GM21381 (cell line): ENCODE measurements at regions not wholly inside any gene's neighbourhood (a gene's known extent, or its start where the extent isn't known, plus 50 kb on each side); places are given as distances from the start of the nearest gene placed in this dataset.

ENCODE experiments used
- ATAC-seq: cut with Tn5 transposase; IDR thresholded peaks from one replicate; pipeline ENCODE4 v1.9.1; 2021; ENCODE audit warnings: mild to moderate bottlenecking, moderate library complexity; ENCODE audit not compliant: unreplicated experiment

DNA sequence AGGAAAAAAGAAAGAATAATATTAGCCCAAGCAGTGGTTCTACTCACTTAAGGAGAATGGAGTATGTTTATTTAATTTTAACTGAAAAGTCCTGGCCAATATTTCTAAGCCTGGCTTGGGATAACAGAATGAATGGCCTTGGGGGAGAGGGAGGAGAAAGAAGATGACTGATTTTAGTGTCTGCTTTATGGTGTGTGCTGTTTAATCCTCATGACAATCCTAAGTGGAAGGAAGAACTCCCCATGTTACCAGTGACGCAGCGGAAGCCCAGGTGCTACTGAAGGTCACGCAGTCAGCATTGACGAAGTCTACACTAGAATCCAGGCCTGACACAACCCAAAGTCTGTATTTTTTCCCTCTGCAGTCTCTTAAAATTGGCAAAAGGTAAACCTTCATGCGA, 50.5 kb downstream of the PALM2AKAP2 start:
- no peak for ATAC-seq

DNA sequence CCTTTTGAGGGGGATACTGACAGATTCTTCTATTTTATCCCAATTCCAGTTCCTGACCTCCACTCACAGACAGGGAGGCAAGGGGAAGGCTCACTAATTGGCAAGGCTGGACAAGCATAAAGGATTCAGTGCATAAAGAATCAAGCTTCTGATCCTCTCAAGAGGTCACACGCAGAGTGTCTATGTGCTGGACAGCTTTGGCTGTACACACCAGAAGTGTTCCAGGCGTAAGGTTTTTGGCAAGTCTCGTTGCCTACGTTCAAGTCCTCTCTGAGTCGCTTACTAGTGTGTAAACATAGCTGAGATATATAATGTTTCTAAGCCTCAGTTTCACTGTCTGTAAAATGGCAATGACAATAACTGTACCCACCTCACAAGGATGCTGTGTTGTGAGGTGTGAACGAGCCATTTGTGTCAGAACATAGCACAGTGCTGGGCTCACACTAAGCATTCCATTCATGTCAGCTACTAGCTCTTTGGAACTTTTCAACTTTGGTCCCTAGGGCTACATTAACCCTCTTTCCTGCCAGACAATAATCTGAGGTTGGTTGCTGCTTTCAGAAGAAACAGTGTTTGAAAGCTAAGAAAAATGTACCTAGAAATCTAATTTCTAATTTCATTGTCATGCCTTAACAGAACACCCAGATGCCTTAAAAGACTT, 52.1 kb downstream of the PALM2AKAP2 start:
- no peak for ATAC-seq

DNA sequence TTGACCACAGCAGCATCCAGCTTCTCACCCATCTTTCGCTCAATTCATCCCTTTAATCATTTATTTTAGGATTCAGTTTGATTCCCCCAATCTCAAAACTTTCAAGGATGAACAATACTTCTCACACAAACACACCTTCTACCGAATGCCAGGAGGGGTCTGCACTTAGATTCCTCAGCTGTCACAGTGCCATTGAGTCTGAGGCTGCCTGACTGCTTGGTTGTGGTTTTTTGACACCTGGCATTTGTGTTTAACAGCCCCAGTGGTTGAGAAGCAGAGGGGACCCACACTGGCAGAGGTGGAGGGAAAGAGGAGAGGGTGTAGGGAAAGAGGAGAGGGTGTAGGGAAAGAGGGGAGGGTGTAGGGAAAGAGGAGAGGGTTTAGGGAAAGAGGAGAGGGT, 54.9 kb downstream of the PALM2AKAP2 start:
- no peak for ATAC-seq

DNA sequence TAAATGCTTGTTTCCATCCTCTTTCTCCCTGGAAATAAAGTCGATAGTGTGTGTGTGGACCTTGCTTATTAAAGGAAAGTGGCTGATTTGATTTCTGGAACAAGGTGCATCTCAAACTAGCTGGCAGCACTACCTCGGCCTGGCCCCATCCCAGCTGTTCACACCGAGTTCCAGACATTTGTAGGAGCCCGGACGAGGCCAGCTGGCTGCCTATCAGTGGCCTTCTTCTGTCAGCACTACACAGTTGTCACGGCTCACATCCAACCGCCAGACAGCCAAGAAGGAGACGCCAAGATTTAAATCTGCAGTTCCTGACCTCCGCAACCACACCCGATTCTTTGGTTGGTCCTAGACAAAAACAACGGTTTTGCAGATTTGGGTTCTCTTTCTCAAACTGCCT, 63.6 kb downstream of the PALM2AKAP2 start:
- ATAC-seq: no peak

DNA sequence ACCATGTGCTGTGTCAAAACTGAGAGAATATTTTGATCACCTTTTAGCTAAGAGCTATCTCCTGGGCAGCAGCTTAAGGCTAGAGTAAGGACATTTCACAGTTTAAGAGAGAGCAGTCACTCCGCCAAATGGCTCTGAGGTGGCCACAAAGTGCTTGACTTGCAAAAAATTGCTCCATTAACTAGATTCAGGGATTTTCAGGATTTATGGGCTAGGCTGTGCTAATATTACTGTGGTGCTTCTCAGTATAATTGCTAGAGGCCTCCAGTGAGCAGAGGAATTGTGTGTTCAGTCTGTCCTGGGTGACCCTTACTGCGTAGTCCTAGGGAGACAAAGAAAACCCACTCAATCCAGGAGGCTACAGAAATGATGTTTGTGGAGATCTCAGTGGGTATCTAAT, 65.2 kb downstream of the PALM2AKAP2 start:
- ATAC-seq: no peak

DNA sequence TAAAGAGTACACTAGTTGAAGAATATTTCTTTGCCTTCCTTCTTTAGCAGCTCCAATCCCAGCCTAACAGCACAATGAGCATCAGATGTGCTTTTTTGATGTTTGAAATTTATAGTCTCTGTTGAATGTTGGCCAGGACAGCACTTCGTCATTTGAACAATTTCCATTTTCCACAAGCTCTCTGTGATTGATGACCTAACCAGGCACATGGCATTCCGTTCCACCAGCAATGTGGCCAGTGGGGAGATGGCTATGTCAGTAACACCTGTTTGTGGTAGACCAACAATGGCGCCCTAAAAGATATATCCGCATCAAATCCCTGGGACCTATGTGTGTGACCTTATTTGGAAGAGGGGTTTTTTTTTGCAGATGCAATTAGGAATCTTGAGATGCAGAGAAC, 66.8 kb downstream of the PALM2AKAP2 start:
- ATAC-seq: no peak

DNA sequence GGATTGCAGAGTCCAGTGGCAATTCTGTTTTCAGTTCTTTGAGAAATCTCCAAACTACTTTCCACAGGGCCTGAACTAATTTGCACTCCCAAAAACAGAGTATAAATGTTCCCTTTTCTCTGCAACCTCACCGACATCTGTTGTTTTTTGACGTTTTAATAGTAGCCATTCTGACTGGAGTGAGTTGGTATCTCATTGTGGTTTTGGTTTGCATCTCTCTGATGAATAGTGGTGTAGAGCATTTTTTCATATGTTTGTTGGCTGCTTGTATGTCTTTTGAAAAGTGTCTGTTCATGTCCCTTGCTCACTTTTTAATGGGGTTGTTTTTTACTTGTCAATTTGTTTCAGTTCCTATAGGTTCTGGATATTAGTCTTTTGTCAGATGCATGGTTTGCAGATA, 72.6 kb downstream of the PALM2AKAP2 start:
- ATAC-seq: no peak

DNA sequence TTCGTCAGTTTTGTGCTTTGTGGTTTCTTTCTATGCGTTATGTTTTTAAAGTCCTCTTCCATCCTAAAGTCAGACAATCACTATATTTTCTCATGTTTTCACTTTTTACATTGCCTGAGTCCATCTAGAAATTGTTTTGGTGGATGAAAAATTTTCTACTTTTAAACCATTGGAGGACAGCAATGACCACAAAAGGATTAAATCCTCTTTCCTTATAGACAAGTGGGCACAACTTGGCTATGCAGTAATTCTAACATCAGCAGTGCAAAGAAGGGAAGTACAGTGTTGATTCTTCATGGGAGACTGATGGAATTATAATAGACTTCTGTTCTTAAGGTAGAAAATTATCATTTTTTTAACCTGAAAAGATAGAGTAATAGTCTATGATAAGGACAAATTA, 75.5 kb downstream of the PALM2AKAP2 start:
- ATAC-seq: no peak

DNA sequence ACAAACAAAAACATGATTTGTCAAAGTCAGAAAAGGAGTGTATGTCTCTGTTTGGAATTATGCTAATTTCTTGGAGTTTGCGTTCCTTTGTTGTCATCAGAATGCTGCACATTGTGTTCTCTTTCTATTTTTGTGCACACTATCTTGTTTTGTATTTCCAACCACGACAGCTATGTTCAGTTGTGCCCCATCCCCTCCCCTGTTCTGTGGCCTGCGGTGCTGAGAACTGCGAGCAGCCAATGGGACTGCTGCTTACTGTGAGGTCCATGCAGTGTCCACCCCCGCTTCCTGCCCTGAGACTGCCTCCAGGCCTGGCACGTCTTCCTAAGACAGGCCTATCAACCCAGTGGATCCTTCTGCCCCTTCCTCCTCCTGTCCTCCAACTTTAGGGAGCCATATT, 76.8 kb downstream of the PALM2AKAP2 start:
- no peak for ATAC-seq

DNA sequence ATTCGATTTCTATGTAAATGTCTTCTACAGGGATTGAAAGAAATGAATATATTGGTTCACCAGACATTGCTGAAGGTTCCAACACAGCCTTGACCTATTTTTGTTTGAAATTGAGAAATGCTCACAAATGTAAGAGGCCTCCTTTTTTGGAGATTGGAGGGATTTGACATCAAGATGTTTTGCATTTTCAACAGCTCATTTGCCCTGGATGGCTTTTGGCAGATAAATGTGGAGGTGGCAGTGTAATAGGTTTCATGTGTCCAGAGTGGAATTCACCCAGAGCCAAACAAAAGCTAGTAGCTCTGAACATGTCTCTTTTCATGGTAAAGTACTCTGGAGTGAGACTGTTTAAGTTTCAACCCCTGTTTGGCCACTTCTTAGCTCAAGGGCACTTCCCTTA, 77.3 kb downstream of the PALM2AKAP2 start:
- ATAC-seq: no peak

DNA sequence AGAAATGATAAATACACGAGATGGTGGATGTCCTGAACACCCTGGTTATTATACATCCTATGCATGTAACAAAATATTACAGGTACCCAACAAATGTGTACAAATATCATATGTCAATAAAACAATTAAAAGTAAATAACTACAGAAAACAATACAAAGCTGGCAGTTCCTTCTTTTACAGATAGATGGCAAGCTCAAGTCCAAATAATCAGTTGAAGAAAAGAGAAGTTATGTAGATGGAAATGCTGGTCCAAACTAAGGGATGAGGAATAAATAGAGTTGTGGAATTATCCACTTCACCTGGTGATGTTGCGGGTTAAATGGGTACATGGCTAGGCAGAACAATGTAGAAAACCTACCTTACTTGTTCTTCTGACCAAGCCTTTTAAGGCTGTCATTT, 79.4 kb downstream of the PALM2AKAP2 start:
- no peak for ATAC-seq

DNA sequence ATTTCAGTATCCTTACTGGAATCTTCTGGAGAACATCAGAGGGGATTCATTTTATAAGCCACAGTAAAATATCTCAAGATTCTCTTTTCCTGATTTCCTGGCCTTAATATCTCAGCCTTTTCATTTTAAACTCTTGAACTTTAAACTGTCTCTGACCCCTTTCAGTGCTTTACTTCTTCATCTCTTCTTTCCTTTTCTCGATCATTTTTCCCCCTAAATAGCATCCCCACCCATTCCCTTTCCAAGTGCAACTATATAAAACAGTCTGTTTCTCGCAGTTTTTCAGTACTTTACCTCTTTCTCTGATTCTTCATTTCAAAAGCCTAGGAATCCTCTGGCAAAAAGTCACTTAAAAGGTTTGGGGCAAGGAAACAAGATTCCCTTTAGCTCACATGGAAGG, 80.5 kb downstream of the PALM2AKAP2 start:
- ATAC-seq: no peak

DNA sequence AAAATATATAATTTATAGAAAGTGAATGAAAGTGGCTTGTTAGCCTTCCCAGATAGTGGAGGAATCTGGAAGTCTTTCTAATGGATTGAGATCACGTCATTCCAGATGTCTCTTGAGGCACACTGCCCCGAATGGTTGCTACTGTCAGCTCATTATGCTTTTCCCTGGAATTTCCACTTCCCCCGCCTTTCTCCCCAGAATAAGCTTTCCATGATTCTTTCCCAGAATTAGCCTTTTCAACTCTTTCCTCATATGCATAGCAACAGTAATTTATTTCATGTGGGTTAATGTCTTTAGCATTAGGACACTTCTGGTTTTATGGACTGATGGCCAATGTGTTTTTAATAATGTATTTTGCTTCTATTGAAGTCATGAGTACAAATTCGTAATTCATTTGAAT, 81.5 kb downstream of the PALM2AKAP2 start:
- no peak for ATAC-seq

DNA sequence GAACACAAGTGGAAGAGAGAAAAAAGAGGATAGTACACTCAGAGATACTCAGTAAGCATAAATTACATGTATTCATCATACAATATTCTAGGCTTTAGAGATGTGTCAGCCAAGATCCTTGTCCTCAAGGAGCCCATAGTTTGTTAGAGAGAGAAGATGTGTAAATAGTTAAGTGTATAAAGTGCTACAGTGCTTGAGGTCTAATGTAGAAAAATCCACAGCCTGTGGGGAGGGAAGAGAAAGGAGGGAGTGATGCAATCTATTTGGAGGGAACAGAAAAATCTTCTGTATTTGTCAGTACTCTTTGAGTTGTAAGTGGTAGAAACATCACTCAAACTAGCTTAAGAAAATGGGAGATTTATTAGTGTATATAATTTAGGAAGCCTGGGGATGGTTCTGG, 81.9 kb downstream of the PALM2AKAP2 start:
- no peak for ATAC-seq

DNA sequence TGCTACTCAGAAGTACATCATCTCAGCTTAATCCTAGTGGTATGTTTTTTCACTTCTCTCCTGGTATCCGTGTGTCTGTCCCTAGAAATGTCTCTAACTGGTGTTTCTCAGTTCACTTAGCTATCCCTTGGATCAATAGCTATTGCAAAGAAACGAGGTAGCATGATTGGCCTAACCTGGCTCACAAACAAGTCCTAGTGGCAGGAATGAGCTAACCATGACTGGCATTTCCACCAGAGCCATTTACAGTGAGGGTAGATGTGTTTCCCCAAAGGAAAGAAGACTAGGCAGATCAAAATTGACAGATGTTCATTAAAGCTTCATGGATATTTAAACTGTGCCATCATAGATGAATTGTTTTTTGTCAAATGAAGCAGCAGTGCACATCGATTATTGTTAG, 82.5 kb downstream of the PALM2AKAP2 start:
- no peak for ATAC-seq

DNA sequence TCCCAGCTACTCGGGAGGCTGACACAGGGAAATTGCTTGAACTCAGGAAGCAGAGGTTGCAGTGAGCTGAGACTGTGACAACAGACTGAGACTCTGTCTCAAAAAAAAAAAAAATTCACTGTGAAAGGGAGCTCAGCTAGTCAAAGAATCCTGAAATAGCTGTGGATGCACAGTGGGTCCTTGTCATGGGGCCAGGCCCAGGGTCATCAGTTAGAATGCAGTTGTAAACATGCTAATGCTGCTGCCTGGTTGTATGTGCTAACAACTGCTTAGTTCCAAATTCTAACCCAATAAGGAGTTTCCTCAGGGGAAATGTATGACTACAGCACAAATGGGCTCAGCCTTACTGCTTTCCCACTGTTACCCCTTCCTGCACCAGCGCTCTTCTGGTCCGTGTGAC, 84.0 kb downstream of the PALM2AKAP2 start:
- ATAC-seq: no peak

DNA sequence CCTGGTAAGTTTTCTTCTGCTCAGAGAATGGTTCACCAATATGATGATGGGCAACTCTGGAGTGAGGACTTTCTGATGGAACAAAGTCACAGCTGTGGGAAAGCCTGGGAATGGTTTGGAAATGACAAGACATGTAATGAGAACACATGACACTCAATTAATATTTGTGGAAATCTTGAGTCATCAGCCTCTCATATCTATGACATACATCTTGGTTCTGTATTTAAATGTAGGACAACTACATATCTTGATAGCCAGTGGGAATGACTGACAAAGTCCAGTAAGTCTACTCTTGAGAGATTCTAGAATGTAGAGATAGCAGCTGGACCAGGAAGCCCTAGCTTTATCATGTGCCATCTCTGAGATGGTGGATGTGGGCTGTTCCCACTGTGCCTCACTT, 85.5 kb downstream of the PALM2AKAP2 start:
- no peak for ATAC-seq

DNA sequence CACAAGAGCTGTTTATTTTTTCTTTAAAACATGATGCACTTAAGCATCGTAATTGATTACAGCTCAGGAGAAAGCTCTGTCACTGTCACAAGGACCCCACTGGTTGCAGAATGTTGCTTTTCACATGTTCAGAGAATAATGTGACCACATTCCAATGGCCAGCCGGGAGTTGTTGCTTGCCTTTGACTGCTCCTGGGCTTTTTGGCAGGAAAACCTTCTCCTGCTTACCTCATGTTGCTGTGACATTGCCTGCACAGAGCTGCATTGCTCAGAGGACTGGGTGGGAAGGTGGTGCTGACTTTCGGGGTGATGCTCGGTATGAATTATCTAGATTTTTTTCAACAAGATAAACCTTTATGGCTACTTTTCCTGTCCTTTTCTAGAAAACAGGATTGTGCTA, 88.2 kb downstream of the PALM2AKAP2 start:
- no peak for ATAC-seq

DNA sequence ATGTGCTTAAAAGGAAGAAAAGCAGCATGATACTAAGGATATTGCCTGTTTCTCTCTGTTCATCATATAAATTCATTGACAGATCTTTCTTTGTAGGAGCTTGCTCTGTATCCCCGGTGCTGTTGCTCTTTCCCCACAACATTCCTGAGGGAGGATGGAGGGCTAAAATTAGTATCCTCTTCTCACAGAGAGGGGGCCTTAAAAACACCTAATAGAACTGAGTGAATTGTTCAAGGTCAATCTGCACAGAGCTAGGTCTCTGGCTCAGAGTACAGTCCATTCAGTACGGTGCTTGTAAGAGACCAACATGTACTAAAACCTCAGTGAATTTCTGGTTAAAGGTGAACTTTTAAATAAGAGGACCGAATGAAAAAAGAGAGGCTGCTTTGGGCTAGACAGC, 88.7 kb downstream of the PALM2AKAP2 start:
- no peak for ATAC-seq

DNA sequence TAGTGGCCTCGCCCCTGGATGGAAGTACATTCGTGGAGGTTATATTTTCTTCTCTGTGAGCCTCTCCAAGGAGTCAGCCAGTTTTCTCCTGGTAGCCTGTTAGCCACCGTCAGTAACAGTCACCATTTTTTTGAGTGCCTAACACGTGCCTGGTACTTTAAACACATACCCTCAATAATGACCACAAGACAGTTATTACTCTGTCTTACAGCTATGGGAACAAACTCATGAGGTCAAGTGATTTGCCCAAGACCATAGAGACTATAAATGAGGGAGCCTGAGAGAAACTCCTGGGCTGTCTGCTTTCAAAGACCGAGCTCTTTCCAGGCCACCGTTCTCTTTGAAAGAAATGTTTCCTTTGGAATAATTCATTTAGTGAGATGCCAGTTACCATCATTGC, 90.4 kb downstream of the PALM2AKAP2 start:
- ATAC-seq: no peak

DNA sequence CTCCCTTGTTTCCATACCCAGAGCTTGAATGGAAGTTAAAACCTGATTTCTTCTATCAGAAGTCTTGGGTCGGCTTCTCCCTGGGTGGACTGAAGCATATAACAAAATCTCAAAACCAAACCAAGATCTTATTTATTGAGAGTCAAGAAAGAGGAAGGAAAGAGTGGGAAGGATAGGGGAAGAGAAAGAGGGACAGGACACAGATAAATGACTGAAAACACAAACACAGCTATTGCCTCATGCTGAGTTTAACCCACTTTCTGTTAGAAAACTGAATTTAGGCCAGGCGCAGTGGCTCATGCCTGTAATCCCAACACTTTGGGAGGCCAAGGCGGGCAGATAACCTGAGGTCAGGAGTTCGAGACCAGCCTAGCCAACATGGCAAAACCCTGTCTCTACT, 92.9 kb downstream of the PALM2AKAP2 start:
- ATAC-seq: no peak

DNA sequence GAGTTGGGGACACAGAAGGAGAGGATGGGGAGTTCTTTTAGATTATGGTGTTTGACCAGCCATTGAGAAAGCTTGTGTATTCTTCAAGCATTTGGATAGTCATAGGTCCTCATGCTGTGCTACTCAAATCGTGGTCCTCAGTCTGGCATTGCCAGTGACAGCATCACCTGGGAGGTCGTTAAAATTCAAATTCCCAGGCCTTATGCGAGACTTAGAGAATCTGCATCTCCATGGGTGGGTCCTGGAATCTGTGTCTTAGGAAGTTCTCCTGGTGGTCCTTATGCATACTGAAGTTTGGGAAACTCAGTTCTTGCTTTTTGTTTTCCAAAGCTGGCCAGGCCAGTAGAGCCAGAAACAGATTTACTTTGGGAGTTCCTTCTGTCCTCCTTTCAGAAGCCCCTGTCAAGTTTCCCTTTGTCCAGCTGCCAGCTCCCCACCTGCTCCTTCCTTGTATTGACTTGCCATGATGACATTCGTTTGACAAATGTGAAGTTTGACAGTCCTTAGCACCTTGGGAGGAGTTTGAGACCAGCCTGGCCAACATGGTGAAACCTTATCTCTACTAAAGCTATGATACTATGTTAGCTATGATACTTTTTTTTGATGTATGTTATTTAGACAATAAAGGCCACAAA, 95.6 kb downstream of the PALM2AKAP2 start:
- ATAC-seq: no peak
